Neural cell (in vitro differentiated cells): ENCODE measurements at regions not wholly inside any gene's neighbourhood (a gene's known extent, or its start where the extent isn't known, plus 50 kb on each side); places are given as distances from the start of the nearest gene placed in this dataset.

Experiments
- H2AFZ ChIP-seq: fragments of 200-600, 300-800 bp; sonication (generic), shearing (Covaris generic); 2 replicates; pipeline ENCODE4 v1.6.0; 2014; ENCODE audit warnings: low read depth, mild to moderate bottlenecking, antibody characterized with exemption, low read length, moderate library complexity
- H3F3A ChIP-seq: fragments of 200-600 bp; shearing (Covaris generic); 2 replicates; pipeline ENCODE4 v1.6.1; 2016; ENCODE audit warnings: mild to moderate bottlenecking, moderate library complexity, mixed read lengths, antibody characterized with exemption, low read length; ENCODE audit not compliant: insufficient read depth, poor library complexity, severe bottlenecking
- H3K27ac ChIP-seq: fragments of 200-600, 300-800 bp; sonication (generic), shearing (Covaris generic); 2 replicates; pipeline ENCODE4 v1.5.1; 2014; ENCODE audit warnings: mild to moderate bottlenecking, low read length, moderate library complexity
- H3K27me3 ChIP-seq: fragments of 300-800, 200-600 bp; sonication (generic), shearing (Covaris generic); 2 replicates; pipeline ENCODE4 v1.6.0; 2014; ENCODE audit warnings: mild to moderate bottlenecking, low read depth, low read length, moderate library complexity; ENCODE audit not compliant: insufficient read depth
- H3K36me3 ChIP-seq: fragments of 300-800, 200-600 bp; sonication (generic), shearing (Covaris generic); 2 replicates; pipeline ENCODE4 v1.5.1; 2014; ENCODE audit warnings: mild to moderate bottlenecking, antibody characterized with exemption, low read length, moderate library complexity; ENCODE audit not compliant: insufficient read depth
- H3K4me2 ChIP-seq: fragments of 300-800, 200-600 bp; sonication (generic), shearing (Covaris generic); 2 replicates; pipeline ENCODE4 v1.6.0; 2014; ENCODE audit warnings: mild to moderate bottlenecking, low read length
- H3K4me3 ChIP-seq: fragments of 300-800, 200-600 bp; sonication (generic), shearing (Covaris generic); 2 replicates; pipeline ENCODE4 v1.5.1; 2014; ENCODE audit warnings: mild to moderate bottlenecking, low read length, moderate library complexity
- H3K79me2 ChIP-seq: fragments of 200-600 bp; shearing (Covaris generic); replicated peaks from 2 replicates; pipeline ENCODE4 v1.6.0; 2014; ENCODE audit warnings: mild to moderate bottlenecking, low read length, moderate library complexity; ENCODE audit not compliant: insufficient read depth
- H3K9ac ChIP-seq: fragments of 300-800, 200-600 bp; sonication (generic), shearing (Covaris generic); 2 replicates; pipeline ENCODE4 v1.6.1; 2016; ENCODE audit warnings: mild to moderate bottlenecking, low read length, mixed read lengths
- H3K9me2 ChIP-seq: fragments of 200-600 bp; shearing (Covaris generic); 2 replicates; pipeline ENCODE4 v1.6.1; 2016; ENCODE audit warnings: mild to moderate bottlenecking, low read length, mixed read lengths; ENCODE audit not compliant: insufficient read depth
- H3K9me3 ChIP-seq: fragments of 200-600, 300-800 bp; sonication (generic), shearing (Covaris generic); 2 replicates; pipeline ENCODE4 v1.6.1; 2016; ENCODE audit warnings: mild to moderate bottlenecking, mixed run types, low read length, moderate library complexity, mixed read lengths
- H4K20me1 ChIP-seq: fragments of 200-600 bp; shearing (Covaris generic); 2 replicates; pipeline ENCODE4 v1.6.1; 2016; ENCODE audit warnings: mild to moderate bottlenecking, mixed run types; ENCODE audit not compliant: insufficient read depth
- CTCF ChIP-seq: fragments of 450-650 bp; IDR thresholded peaks from 2 replicates; pipeline ENCODE4 v1.5.1; 2014; ENCODE audit warnings: antibody characterized with exemption, mild to moderate bottlenecking, moderate library complexity; ENCODE audit not compliant: poor library complexity, severe bottlenecking
- EP300 ChIP-seq: fragments of 450-650 bp; conservative IDR thresholded peaks from 2 replicates; pipeline ENCODE4 v1.6.1; 2014; ENCODE audit warnings: antibody characterized with exemption, mild to moderate bottlenecking, moderate library complexity; ENCODE audit not compliant: poor library complexity, severe bottlenecking
- EZH2 ChIP-seq: fragments of 200-600, 300-800 bp; shearing (Covaris generic), sonication (generic); IDR thresholded peaks from 2 replicates; pipeline ENCODE4 v1.6.1; 2014; ENCODE audit warnings: antibody characterized with exemption, low read length, borderline replicate concordance, mild to moderate bottlenecking; ENCODE audit not compliant: insufficient read depth, poor library complexity, severe bottlenecking
- MXI1 ChIP-seq: fragments of 450-650 bp; conservative IDR thresholded peaks from 2 replicates; pipeline ENCODE4 v1.6.1; 2014; ENCODE audit warnings: antibody characterized with exemption, mild to moderate bottlenecking; ENCODE audit not compliant: poor library complexity, severe bottlenecking
- POLR2AphosphoS5 ChIP-seq: IDR thresholded peaks from 2 replicates; pipeline ENCODE4 v1.6.1; 2012
- RAD21 ChIP-seq: fragments of 450-650 bp; conservative IDR thresholded peaks from 2 replicates; pipeline ENCODE4 v1.6.1; 2014; ENCODE audit warnings: antibody characterized with exemption, mild to moderate bottlenecking, moderate library complexity
- SMC3 ChIP-seq: fragments of 450-650 bp; conservative IDR thresholded peaks from 2 replicates; pipeline ENCODE4 v1.6.1; 2014; ENCODE audit warnings: antibody characterized with exemption, mild to moderate bottlenecking, moderate library complexity; ENCODE audit not compliant: poor library complexity
- TAF1 ChIP-seq: IDR thresholded peaks from 2 replicates; pipeline ENCODE4 v1.6.1; 2012; ENCODE audit warnings: low read depth
- TF ChIP-seq, protein P1 (sequence below): IDR thresholded peaks from 2 replicates; pipeline ENCODE4 v1.6.1; 2012; ENCODE audit warnings: borderline replicate concordance

- no peaks in the 10 kb centered on the region for H3K9me2 ChIP-seq
- H3F3A ChIP-seq = no peaks in the 10 kb centered on the region
- H3K9ac ChIP-seq = no peak overlapping the region
- TF ChIP-seq POLR2AphosphoS5 = no peak
- TF ChIP-seq CTCF = no peak
- TF ChIP-seq SMC3 = no peak
- TF ChIP-seq EP300 = no peak
- TF ChIP-seq EZH2 = no peak
- no peak for TF ChIP-seq MXI1
- H2AFZ ChIP-seq = no peak overlapping the region
- no peaks in the 10 kb centered on the region for H4K20me1 ChIP-seq
- H3K79me2 ChIP-seq = no peaks in the 10 kb centered on the region
- no peaks in the 10 kb centered on the region for H3K36me3 ChIP-seq
- H3K27me3 ChIP-seq = no peaks in the 10 kb centered on the region
- H3K4me3 ChIP-seq = no peak overlapping the region
- no peaks in the 10 kb centered on the region for H3K9me3 ChIP-seq
- H3K4me2 ChIP-seq = no peak overlapping the region
- H3K27ac ChIP-seq = no peak overlapping the region
These were observed 127.8 kb downstream of the FOXD2 start for GRCh38 chr1:47565676-47566075.

- H4K20me1 ChIP-seq = no peaks in the 10 kb centered on the region
- H3K36me3 ChIP-seq = no peaks in the 10 kb centered on the region
- H3K9ac ChIP-seq = no peak overlapping the region
- no peaks in the 10 kb centered on the region for H3K27me3 ChIP-seq
- H3K79me2 ChIP-seq = no peaks in the 10 kb centered on the region
- no peak overlapping the region for H2AFZ ChIP-seq
- no peak overlapping the region for H3K27ac ChIP-seq
- H3F3A ChIP-seq = no peaks in the 10 kb centered on the region
- TF ChIP-seq TAF1 (no peak), CTCF (no peak), EZH2 (no peak), POLR2AphosphoS5 (no peak), RAD21 (no peak), MXI1 (no peak), SMC3 (no peak), EP300 (no peak)
- TF ChIP-seq, protein P1, sequence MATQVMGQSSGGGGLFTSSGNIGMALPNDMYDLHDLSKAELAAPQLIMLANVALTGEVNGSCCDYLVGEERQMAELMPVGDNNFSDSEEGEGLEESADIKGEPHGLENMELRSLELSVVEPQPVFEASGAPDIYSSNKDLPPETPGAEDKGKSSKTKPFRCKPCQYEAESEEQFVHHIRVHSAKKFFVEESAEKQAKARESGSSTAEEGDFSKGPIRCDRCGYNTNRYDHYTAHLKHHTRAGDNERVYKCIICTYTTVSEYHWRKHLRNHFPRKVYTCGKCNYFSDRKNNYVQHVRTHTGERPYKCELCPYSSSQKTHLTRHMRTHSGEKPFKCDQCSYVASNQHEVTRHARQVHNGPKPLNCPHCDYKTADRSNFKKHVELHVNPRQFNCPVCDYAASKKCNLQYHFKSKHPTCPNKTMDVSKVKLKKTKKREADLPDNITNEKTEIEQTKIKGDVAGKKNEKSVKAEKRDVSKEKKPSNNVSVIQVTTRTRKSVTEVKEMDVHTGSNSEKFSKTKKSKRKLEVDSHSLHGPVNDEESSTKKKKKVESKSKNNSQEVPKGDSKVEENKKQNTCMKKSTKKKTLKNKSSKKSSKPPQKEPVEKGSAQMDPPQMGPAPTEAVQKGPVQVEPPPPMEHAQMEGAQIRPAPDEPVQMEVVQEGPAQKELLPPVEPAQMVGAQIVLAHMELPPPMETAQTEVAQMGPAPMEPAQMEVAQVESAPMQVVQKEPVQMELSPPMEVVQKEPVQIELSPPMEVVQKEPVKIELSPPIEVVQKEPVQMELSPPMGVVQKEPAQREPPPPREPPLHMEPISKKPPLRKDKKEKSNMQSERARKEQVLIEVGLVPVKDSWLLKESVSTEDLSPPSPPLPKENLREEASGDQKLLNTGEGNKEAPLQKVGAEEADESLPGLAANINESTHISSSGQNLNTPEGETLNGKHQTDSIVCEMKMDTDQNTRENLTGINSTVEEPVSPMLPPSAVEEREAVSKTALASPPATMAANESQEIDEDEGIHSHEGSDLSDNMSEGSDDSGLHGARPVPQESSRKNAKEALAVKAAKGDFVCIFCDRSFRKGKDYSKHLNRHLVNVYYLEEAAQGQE = no peak
- H3K9me3 ChIP-seq = no peaks in the 10 kb centered on the region
- H3K4me2 ChIP-seq = no peak overlapping the region
- H3K4me3 ChIP-seq = no peak overlapping the region
- H3K9me2 ChIP-seq = no peaks in the 10 kb centered on the region
These were observed 130.9 kb downstream of the FOXD2 start for GRCh38 chr1:47568763-47569162.
